Lower lobe of right lung (tissue), 2 donors: ENCODE measurements at regions not wholly inside any gene's neighbourhood (a gene's known extent, or its start where the extent isn't known, plus 50 kb on each side); places are given as distances from the start of the nearest gene placed in this dataset.

Experiments used
- ATAC-seq, 2 donors: fragments of 200-7000 bp; cut with Tn5 transposase; one replicate each; pipeline ENCODE4 v1.9.1; 2020 to 2022; ENCODE audit warnings: mild to moderate bottlenecking in 2 of 2, moderate library complexity in 2 of 2
- DNase-seq: peaks from one replicate; pipeline ENCODE4 v3.0.0-alpha.2; 2020
- H3K27ac ChIP-seq: fragments of 200-600 bp; one replicate; pipeline ENCODE4 v1.8.0; 2022
- H3K27me3 ChIP-seq: fragments of 200-600 bp; one replicate; pipeline ENCODE4 v1.8.0; 2022; ENCODE audit warnings: low read depth
- H3K36me3 ChIP-seq: fragments of 200-600 bp; one replicate; pipeline ENCODE4 v1.8.0; 2022; ENCODE audit warnings: mild to moderate bottlenecking
- H3K4me1 ChIP-seq: fragments of 200-600 bp; one replicate; pipeline ENCODE4 v1.8.0; 2022
- H3K4me3 ChIP-seq: fragments of 200-600 bp; one replicate; pipeline ENCODE4 v1.8.0; 2022; ENCODE audit warnings: mild to moderate bottlenecking
- H3K9me3 ChIP-seq: fragments of 200-600 bp; one replicate; pipeline ENCODE4 v1.8.0; 2022
- intact Hi-C: fragments of 100-400 bp; cut with DNase I; formaldehyde crosslinking; loops from one replicate; pipeline ENCODE4 v1.11.0; 2022
- TF ChIP-seq, protein P1 (sequence below): fragments of 200-600 bp; IDR thresholded peaks from one replicate; pipeline ENCODE4 v1.8.0; 2022; ENCODE audit warnings: antibody characterized with exemption, mild to moderate bottlenecking
- donor health status: DM: no; HTN: yes; CAD: no; lungs with severe emphysema.

- no peak for DNase-seq
- H3K4me1 ChIP-seq = no peaks in the 10 kb centered on the region
- TF ChIP-seq, protein P1, sequence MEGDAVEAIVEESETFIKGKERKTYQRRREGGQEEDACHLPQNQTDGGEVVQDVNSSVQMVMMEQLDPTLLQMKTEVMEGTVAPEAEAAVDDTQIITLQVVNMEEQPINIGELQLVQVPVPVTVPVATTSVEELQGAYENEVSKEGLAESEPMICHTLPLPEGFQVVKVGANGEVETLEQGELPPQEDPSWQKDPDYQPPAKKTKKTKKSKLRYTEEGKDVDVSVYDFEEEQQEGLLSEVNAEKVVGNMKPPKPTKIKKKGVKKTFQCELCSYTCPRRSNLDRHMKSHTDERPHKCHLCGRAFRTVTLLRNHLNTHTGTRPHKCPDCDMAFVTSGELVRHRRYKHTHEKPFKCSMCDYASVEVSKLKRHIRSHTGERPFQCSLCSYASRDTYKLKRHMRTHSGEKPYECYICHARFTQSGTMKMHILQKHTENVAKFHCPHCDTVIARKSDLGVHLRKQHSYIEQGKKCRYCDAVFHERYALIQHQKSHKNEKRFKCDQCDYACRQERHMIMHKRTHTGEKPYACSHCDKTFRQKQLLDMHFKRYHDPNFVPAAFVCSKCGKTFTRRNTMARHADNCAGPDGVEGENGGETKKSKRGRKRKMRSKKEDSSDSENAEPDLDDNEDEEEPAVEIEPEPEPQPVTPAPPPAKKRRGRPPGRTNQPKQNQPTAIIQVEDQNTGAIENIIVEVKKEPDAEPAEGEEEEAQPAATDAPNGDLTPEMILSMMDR = no peak
- no peak for ATAC-seq
- intact Hi-C loops = no loop called here
- H3K36me3 ChIP-seq = no peaks in the 10 kb centered on the region
- H3K27me3 ChIP-seq = no peaks in the 10 kb centered on the region
- H3K9me3 ChIP-seq = no peaks in the 10 kb centered on the region
- H3K27ac ChIP-seq = no peak overlapping the region
- H3K4me3 ChIP-seq = no peak overlapping the region
Observed at GRCh38 chr3:180306155-180306554, 269.4 kb upstream of the PEX5L start.

- Histone ChIP-seq H3K27ac (no peak overlapping the region), H3K36me3 (no peaks in the 10 kb centered on the region), H3K9me3 (no peaks in the 10 kb centered on the region), H3K27me3 (no peaks in the 10 kb centered on the region), H3K4me1 (no peaks in the 10 kb centered on the region), H3K4me3 (no peak overlapping the region)
- intact Hi-C loops = no loop called here
- ATAC-seq (peak; percentile 31 to 37), DNase-seq (no peak)
- TF ChIP-seq, protein P1 = no peak
Observed at GRCh38 chr3:180306691-180307090, 270.0 kb upstream of the PEX5L start.

GRCh38 chr3:180311242-180311641, 274.5 kb upstream of the PEX5L start:
- Histone ChIP-seq H3K27ac (no peak overlapping the region), H3K36me3 (no peaks in the 10 kb centered on the region), H3K9me3 (no peaks in the 10 kb centered on the region), H3K27me3 (no peaks in the 10 kb centered on the region), H3K4me3 (no peak overlapping the region), H3K4me1 (no peaks in the 10 kb centered on the region)
- intact Hi-C loops = no loop called here
- TF ChIP-seq, protein P1 = no peak
- DNase-seq = no peak
- ATAC-seq = no peak

DNA sequence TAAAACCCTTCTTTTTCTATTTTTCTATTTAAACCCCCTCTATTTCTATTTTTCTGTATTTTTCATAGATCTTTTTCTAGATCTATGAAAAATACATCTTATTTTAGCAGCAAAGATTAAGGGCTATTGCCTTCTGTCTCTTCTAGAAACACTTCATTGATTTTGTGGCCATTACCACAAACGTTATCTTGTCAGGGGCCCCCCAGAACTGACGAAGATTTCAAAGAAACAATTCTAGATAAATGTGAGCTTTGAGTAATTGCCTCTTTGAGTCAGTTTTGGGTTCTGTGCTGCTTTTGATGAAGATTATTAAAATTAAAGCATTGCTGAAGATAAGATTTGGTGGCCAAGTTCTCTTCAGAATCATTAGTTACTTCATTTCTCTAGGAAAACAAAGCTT, 279.6 kb upstream of the PEX5L start:
- DNase-seq (no peak), ATAC-seq (no peak)
- Histone ChIP-seq H3K36me3 (no peaks in the 10 kb centered on the region), H3K4me3 (no peak overlapping the region), H3K27me3 (no peaks in the 10 kb centered on the region), H3K4me1 (no peaks in the 10 kb centered on the region), H3K9me3 (no peaks in the 10 kb centered on the region), H3K27ac (no peak overlapping the region)
- TF ChIP-seq, protein P1 = no peak
- intact Hi-C loops = no loop called here

- Histone ChIP-seq H3K4me3 (no peak overlapping the region), H3K4me1 (no peaks in the 10 kb centered on the region), H3K9me3 (no peaks in the 10 kb centered on the region), H3K36me3 (no peaks in the 10 kb centered on the region), H3K27ac (no peak overlapping the region), H3K27me3 (no peaks in the 10 kb centered on the region)
- no peak for DNase-seq
- intact Hi-C loops = no loop called here
- ATAC-seq = no peak
- TF ChIP-seq, protein P1 = no peak
Observed at GRCh38 chr3:180319461-180319860, 282.5 kb upstream of the TTC14 start.

DNA sequence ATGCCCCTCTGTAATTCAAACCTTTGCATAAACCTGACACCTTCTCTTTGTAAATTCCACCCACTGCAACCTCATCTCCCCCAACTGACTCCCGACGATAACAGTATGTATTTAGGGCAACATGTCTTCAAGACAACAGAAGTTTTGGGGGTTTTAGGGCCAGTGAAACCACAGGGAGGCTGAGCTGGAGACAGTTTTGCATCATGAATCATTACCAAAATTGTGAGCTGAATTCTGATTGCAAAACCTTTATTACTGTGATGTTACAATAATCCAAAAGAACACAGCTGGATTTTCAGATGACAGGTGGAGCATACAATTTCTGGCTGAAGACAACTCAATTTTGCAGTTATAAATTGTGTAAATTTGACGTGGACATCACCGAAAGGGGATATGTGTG, 281.3 kb upstream of the TTC14 start:
- TF ChIP-seq, protein P1 = no peak
- no peak for ATAC-seq
- intact Hi-C loops = no loop called here

More for the DNA sequence above, 281.3 kb upstream of the TTC14 start:
- no peaks in the 10 kb centered on the region for H3K4me1 ChIP-seq
- no peak overlapping the region for H3K27ac ChIP-seq
- H3K4me3 ChIP-seq = no peak overlapping the region
- no peak for DNase-seq
- no peaks in the 10 kb centered on the region for H3K27me3 ChIP-seq
- no peaks in the 10 kb centered on the region for H3K36me3 ChIP-seq
- no peaks in the 10 kb centered on the region for H3K9me3 ChIP-seq
